ENCODE measurements at regions not wholly inside any gene's neighbourhood (a gene's known extent, or its start where the extent isn't known, plus 50 kb on each side); places are given as distances from the start of the nearest gene placed in this dataset.
A peak's percentile ranks its signal among the peaks of the same experiment; 100 is the strongest.

GRCh38 chr7:46880508-46881196 lies 701.3 kb downstream of the TNS3 start:
- no peak overlapping the region for H2AFZ ChIP-seq (ENCODE audit: low read depth, low read length)
- no peaks in the 10 kb centered on the region for H3K36me3 Mint-ChIP-seq (ENCODE audit: low read depth, unreplicated experiment)
- no peak overlapping the region for H3K4me3 Mint-ChIP-seq (ENCODE audit: unreplicated experiment)
- no peaks in the 10 kb centered on the region for H3K9me3 Mint-ChIP-seq (ENCODE audit: unreplicated experiment)
- no peak overlapping the region for H3K4me3 ChIP-seq (ENCODE audit: insufficient read depth, low read depth, low read length)
- no peak overlapping the region for H3K27ac Mint-ChIP-seq (ENCODE audit: unreplicated experiment)
- no peaks in the 10 kb centered on the region for H3K4me1 Mint-ChIP-seq (ENCODE audit: low read depth, unreplicated experiment)
- DNase-seq (ENCODE audit: low read depth) (no peak), FAIRE-seq (no peak)
- no peak for TF ChIP-seq EZH2 (IDR thresholded peaks at IDR 0.05; ENCODE audit: insufficient read depth, low read length)
- TF ChIP-seq, protein P1, sequence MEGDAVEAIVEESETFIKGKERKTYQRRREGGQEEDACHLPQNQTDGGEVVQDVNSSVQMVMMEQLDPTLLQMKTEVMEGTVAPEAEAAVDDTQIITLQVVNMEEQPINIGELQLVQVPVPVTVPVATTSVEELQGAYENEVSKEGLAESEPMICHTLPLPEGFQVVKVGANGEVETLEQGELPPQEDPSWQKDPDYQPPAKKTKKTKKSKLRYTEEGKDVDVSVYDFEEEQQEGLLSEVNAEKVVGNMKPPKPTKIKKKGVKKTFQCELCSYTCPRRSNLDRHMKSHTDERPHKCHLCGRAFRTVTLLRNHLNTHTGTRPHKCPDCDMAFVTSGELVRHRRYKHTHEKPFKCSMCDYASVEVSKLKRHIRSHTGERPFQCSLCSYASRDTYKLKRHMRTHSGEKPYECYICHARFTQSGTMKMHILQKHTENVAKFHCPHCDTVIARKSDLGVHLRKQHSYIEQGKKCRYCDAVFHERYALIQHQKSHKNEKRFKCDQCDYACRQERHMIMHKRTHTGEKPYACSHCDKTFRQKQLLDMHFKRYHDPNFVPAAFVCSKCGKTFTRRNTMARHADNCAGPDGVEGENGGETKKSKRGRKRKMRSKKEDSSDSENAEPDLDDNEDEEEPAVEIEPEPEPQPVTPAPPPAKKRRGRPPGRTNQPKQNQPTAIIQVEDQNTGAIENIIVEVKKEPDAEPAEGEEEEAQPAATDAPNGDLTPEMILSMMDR (IDR thresholded peaks at IDR 0.05; ENCODE audit: insufficient read depth, low read depth, low read length): no peak
- H3K9ac ChIP-seq (ENCODE audit: low read length): no peak overlapping the region
- H3K4me1 ChIP-seq (ENCODE audit: insufficient read depth, low read length): peaks cover 3% of the 10 kb centered on the region
- H3K27me3 ChIP-seq (ENCODE audit: insufficient read depth, low read length): no peaks in the 10 kb centered on the region
- no peaks in the 10 kb centered on the region for H3K9me3 ChIP-seq (ENCODE audit: insufficient read depth, low read depth, low read length)
- no peaks in the 10 kb centered on the region for H4K20me1 ChIP-seq (ENCODE audit: insufficient read depth, low read length)
- no peaks in the 10 kb centered on the region for H3K27me3 Mint-ChIP-seq (ENCODE audit: low read depth, unreplicated experiment)
- no peaks in the 10 kb centered on the region for H3K79me2 ChIP-seq (ENCODE audit: insufficient read depth, low read length)
- no peaks in the 10 kb centered on the region for H3K36me3 ChIP-seq (ENCODE audit: insufficient read depth, low read length)
- no peak overlapping the region for H3K27ac ChIP-seq (ENCODE audit: low read depth, low read length)
- no peak overlapping the region for H3K4me2 ChIP-seq (ENCODE audit: low read length)

DNA sequence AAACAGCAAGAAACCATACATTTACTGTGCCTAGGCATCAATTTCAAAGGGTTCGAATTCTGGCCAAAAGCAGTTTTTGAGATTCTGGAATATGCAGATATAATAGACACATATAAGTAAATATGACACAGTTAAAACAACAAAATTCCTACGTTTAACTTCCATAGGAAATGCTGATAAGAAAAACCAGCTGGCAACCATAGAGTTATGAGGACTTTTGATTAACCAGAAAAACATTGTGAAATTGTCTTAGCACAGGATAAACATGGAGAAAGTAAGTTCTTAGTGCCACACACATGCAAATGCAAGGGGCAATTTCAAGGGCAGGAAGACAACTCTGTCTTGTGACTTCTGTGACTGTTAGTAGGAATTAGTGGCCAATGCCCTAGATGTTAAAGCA lies 702.1 kb downstream of the TNS3 start:
- no peaks in the 10 kb centered on the region for H3K9me3 Mint-ChIP-seq (ENCODE audit: unreplicated experiment)
- no peaks in the 10 kb centered on the region for H3K79me2 ChIP-seq (ENCODE audit: insufficient read depth, low read length)
- no peaks in the 10 kb centered on the region for H3K9me3 ChIP-seq (ENCODE audit: insufficient read depth, low read depth, low read length)
- H3K36me3 Mint-ChIP-seq (ENCODE audit: low read depth, unreplicated experiment): no peaks in the 10 kb centered on the region
- TF ChIP-seq EZH2 (IDR thresholded peaks at IDR 0.05; ENCODE audit: insufficient read depth, low read length): no peak
- TF ChIP-seq, protein P1 (IDR thresholded peaks at IDR 0.05; ENCODE audit: insufficient read depth, low read depth, low read length): no peak
- no peaks in the 10 kb centered on the region for H3K36me3 ChIP-seq (ENCODE audit: insufficient read depth, low read length)
- DNase-seq (ENCODE audit: low read depth): no peak
- no peak overlapping the region for H3K4me3 ChIP-seq (ENCODE audit: insufficient read depth, low read depth, low read length)
- H2AFZ ChIP-seq (ENCODE audit: low read depth, low read length): no peak overlapping the region
- H3K4me1 ChIP-seq (ENCODE audit: insufficient read depth, low read length): peaks cover 3% of the 10 kb centered on the region
- H3K4me2 ChIP-seq (ENCODE audit: low read length): no peak overlapping the region
- H4K20me1 ChIP-seq (ENCODE audit: insufficient read depth, low read length): no peaks in the 10 kb centered on the region
- no peaks in the 10 kb centered on the region for H3K27me3 ChIP-seq (ENCODE audit: insufficient read depth, low read length)
- no peaks in the 10 kb centered on the region for H3K27me3 Mint-ChIP-seq (ENCODE audit: low read depth, unreplicated experiment)
- no peak overlapping the region for H3K27ac ChIP-seq (ENCODE audit: low read depth, low read length)
- no peak overlapping the region for H3K9ac ChIP-seq (ENCODE audit: low read length)
- H3K4me3 Mint-ChIP-seq (ENCODE audit: unreplicated experiment): no peak overlapping the region
- H3K27ac Mint-ChIP-seq (ENCODE audit: unreplicated experiment): no peak overlapping the region
- FAIRE-seq: peak; percentile 56
- H3K4me1 Mint-ChIP-seq (ENCODE audit: low read depth, unreplicated experiment): no peaks in the 10 kb centered on the region

GRCh38 chr7:46871516-46871915 lies 710.4 kb downstream of the TNS3 start:
- FAIRE-seq: peak; percentile 29
- Histone ChIP-seq H3K4me1 (ENCODE audit: insufficient read depth, low read length) (no peaks in the 10 kb centered on the region), H2AFZ (ENCODE audit: low read depth, low read length) (peak overlapping the region; percentile 27)

More at GRCh38 chr7:46871516-46871915, 710.4 kb downstream of the TNS3 start:
- Mint-ChIP-seq H3K27me3 (ENCODE audit: low read depth, unreplicated experiment) (no peaks in the 10 kb centered on the region), H3K36me3 (ENCODE audit: low read depth, unreplicated experiment) (no peaks in the 10 kb centered on the region), H3K9me3 (ENCODE audit: unreplicated experiment) (no peaks in the 10 kb centered on the region), H3K4me3 (ENCODE audit: unreplicated experiment) (no peak overlapping the region), H3K4me1 (ENCODE audit: low read depth, unreplicated experiment) (peaks cover 5% of the 10 kb centered on the region), H3K27ac (ENCODE audit: unreplicated experiment) (no peak overlapping the region)
- DNase-seq (ENCODE audit: low read depth): no peak
- Histone ChIP-seq H4K20me1 (ENCODE audit: insufficient read depth, low read length) (no peaks in the 10 kb centered on the region), H3K27me3 (ENCODE audit: insufficient read depth, low read length) (no peaks in the 10 kb centered on the region), H3K9me3 (ENCODE audit: insufficient read depth, low read depth, low read length) (no peaks in the 10 kb centered on the region), H3K9ac (ENCODE audit: low read length) (no peak overlapping the region), H3K4me2 (ENCODE audit: low read length) (no peak overlapping the region), H3K27ac (ENCODE audit: low read depth, low read length) (no peak overlapping the region), H3K79me2 (ENCODE audit: insufficient read depth, low read length) (no peaks in the 10 kb centered on the region), H3K36me3 (ENCODE audit: insufficient read depth, low read length) (no peaks in the 10 kb centered on the region), H3K4me3 (ENCODE audit: insufficient read depth, low read depth, low read length) (no peak overlapping the region)
- TF ChIP-seq EZH2 (IDR thresholded peaks at IDR 0.05; ENCODE audit: insufficient read depth, low read length): no peak
- TF ChIP-seq, protein P1 (IDR thresholded peaks at IDR 0.05; ENCODE audit: insufficient read depth, low read depth, low read length): no peak
